ENCODE measurements at regions not wholly inside any gene's neighbourhood (a gene's known extent, or its start where the extent isn't known, plus 50 kb on each side); places are given as distances from the start of the nearest gene placed in this dataset.

DNA sequence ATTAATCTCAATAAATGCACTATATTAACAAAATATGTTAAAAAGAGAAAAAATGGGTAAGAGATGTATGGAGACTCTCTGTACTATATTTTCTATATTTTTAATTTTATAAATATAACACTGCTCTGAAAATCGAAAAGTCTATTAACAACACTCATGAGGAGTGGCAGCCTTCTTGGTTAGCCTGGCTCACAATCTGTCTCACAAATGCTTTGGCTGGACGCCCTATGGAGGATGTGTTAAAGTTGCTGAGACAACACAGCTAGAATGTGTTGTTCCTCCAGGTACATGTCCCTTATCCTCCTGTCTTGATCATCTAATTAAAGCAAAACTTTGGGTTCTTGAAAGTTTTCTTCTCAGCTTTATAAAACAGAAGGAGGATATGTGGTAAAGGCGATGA lies 396.6 kb upstream of the PCDH20 start:
- DNase-seq: no peak
- TF ChIP-seq GATA1 (IDR thresholded peaks at IDR 0.05; ENCODE audit: low read depth, low read length) (no peak), POLR2A (IDR thresholded peaks at IDR 0.05; ENCODE audit: low read length) (no peak)

DNA sequence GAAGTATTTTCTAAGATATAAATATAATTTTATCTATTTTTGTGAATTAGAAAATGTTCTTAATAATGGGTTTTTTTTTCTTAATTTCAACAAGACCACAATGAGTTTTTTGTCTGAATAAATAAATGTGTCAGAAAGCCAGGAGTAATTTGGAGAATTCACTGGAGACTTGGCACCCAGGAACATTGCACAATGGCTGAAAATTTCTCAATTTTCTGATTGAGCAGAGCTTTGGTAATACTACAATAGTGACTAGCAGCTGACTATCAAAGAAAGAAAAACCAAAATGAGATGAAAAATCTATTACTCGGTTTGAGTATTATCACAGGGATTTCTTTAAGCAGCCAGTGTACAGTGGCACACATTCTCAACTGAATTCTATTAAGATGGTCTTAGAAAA lies 394.4 kb upstream of the PCDH20 start:
- no peak for TF ChIP-seq GATA1 (IDR thresholded peaks at IDR 0.05; ENCODE audit: low read depth, low read length)
- no peak for TF ChIP-seq POLR2A (IDR thresholded peaks at IDR 0.05; ENCODE audit: low read length)
- DNase-seq: no peak

DNA sequence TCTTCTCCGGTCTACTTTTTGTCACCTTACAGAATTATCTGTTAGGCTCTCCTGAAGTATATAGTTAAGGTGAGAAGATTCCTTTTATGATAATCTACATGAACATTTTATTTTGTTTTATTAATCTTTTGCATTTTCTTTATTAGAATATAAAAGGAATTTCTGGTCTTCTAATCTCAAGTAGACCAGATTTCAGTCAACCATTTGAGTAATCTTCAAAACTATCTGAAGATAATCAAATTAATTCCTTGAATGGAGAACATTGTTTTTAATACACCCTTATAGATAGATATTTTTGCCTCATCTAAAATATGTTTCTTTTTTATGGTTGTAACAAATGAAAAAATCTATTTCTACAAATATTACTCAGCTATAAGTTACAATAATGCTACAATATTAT lies 381.7 kb upstream of the PCDH20 start:
- TF ChIP-seq GATA1 (IDR thresholded peaks at IDR 0.05; ENCODE audit: low read depth, low read length) (no peak), POLR2A (IDR thresholded peaks at IDR 0.05; ENCODE audit: low read length) (no peak)
- no peak for DNase-seq

DNA sequence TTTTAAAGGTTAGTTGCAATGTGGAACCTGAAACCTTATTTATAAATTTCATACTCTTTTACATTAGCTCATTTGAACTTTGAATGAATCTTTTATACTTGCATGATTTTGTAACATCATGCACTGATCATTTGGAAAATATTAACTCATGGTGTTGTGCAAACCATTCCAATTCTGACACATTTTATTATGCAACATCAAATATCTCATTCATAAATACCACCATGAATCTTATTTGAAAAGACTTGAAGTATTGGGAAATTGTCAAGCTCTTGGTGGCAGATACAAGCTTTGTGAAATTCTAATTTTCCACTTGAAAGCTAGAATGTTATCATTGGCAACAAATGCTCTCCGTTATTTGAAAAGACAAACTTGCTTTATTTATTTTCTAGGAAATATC lies 379.9 kb upstream of the PCDH20 start:
- DNase-seq: no peak

DNA sequence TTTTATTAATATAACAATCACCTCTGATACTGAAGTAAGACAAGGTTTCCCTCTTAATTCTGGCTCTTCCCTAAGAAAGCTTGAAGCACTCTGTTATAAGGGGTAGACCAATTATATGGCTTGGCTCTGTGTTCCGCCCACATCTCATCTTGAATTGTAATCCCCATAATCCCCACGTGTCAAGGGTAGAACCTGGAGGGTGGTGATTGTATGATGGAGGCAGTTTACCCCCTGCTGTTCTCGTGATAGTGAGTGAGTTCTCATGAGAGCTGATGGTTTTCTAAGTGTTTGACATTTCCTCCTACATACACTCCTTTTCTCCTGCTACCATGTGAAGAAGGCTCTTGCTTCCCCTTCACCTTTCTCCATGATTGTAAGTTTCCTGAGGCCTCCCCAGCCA lies 363.8 kb upstream of the PCDH20 start:
- TF ChIP-seq GATA1 (IDR thresholded peaks at IDR 0.05; ENCODE audit: low read depth, low read length) (no peak), POLR2A (IDR thresholded peaks at IDR 0.05; ENCODE audit: low read length) (no peak)
- no peak for DNase-seq

More for the DNA sequence above, 379.9 kb upstream of the PCDH20 start:
- TF ChIP-seq GATA1 (IDR thresholded peaks at IDR 0.05; ENCODE audit: low read depth, low read length): no peak
- no peak for TF ChIP-seq POLR2A (IDR thresholded peaks at IDR 0.05; ENCODE audit: low read length)

DNA sequence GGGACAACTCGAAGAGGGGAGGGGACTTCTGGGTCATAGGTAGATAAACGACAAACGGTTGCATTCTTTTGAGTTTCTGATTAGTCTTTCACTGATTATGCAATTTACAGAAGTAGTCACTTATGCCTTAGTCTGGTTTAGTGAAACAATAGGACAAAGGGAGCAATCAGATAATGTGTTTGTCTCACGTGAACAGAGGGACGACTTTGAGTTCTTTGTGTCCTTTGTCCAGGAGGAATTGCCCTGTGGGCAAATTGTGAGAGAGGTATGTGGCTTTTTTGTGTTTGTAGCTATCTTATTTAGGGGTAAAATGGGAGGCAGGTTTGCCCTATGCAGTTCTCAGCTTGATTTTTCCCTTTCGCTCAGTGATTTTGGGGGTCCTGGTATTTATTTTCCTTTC lies 362.9 kb upstream of the PCDH20 start:
- no peak for DNase-seq
- TF ChIP-seq POLR2A (IDR thresholded peaks at IDR 0.05; ENCODE audit: low read length) (no peak), GATA1 (IDR thresholded peaks at IDR 0.05; ENCODE audit: low read depth, low read length) (no peak)

DNA sequence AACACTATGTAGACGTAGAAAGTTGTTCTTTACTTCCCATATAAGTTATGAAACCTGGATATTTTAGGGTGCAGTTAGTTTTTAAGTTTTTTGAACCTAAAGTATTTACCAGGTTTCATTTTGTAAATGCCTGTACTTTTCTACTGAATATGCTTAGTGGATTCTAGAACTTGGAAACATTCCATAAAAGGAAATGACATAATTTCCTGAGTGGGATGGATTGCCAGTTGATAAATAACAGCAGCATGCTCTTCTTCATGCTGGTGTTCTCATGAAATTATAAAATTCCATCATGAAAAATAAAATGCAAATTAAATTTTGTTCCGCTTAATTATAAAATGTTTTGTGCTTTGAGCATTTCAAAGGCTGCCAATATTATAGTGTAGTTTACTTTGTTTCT lies 362.2 kb upstream of the PCDH20 start:
- no peak for TF ChIP-seq POLR2A (IDR thresholded peaks at IDR 0.05; ENCODE audit: low read length)
- no peak for TF ChIP-seq GATA1 (IDR thresholded peaks at IDR 0.05; ENCODE audit: low read depth, low read length)
- no peak for DNase-seq

DNA sequence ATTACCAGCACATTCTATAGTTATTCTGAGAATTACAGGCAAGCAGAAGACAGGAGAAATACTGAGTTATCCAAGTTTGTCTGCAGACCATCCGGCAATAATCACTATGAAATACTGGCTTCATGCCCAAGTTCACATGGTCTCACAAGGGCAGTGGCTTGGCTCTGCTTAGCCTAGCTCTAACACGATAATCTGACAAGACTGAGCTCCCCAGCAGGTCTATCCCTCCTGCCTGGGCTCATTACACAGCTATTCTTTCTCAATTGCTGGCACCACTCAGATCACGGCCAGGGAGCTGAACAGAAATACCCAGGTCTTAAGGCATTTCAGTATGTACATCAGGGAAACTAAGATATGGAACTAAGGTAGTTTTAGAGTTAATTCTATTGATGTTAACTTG lies 361.6 kb upstream of the PCDH20 start:
- TF ChIP-seq GATA1 (IDR thresholded peaks at IDR 0.05; ENCODE audit: low read depth, low read length) (no peak), POLR2A (IDR thresholded peaks at IDR 0.05; ENCODE audit: low read length) (no peak)

DNA sequence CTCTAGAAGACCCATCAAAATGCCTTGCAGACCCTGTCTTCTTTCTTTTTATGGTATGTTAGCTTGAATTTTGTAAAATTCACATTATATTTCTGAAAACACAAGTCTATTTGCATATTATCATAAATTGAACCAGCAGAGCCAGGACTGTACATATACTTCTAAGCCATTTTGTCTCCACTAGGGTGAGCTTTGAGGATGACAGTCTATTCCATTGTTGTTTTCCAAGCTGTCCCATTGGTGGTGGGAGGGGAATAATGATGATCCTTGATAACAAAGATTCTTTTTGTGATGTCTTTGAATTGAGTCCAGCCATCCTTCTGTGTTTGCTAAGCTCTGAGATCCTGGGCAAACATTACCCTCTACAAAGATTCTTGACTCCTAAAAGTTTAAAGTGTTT lies 359.3 kb upstream of the PCDH20 start:
- no peak for TF ChIP-seq GATA1 (IDR thresholded peaks at IDR 0.05; ENCODE audit: low read depth, low read length)
- no peak for DNase-seq

More for the DNA sequence above, 361.6 kb upstream of the PCDH20 start:
- no peak for DNase-seq

DNA sequence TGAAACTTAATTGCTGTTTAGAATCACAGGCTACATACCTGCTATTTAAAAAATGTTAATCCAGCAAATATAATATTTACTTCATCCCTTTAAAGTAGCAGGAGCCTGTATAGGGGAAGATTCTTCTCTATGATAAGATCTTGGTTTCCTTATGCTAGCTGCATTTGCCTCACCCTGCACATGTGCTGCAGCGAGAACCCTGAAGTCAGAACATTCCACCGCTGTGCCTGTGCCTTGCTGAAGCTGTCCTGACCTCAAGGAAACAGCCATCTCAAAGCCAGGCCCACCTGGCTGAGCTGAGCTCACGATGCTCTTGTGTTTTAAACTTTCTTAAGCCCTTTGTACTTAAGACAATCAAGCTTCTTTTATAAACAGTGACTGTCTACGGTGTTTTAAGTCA lies 355.0 kb upstream of the PCDH20 start:
- TF ChIP-seq GATA1 (IDR thresholded peaks at IDR 0.05; ENCODE audit: low read depth, low read length) (no peak), POLR2A (IDR thresholded peaks at IDR 0.05; ENCODE audit: low read length) (no peak)
- no peak for DNase-seq

DNA sequence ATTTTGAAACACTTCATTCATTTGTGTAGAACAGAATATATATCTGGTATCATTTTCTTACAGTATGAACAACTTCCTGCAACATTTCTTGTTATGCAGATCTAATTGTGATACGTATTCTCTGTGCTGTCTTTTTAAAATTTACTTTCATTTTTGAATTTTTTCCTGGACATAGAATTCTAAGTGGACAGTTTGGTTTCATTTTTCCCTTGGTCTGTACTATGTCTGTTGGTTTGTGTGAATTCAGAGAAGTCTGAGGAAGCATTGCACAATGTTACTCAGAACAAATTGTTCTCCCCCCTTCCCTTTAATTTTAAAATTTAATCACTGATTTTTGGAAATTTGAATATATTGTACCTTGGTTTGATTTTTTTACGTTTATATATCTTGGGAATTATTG lies 352.5 kb upstream of the PCDH20 start:
- no peak for TF ChIP-seq GATA1 (IDR thresholded peaks at IDR 0.05; ENCODE audit: low read depth, low read length)
- TF ChIP-seq POLR2A (IDR thresholded peaks at IDR 0.05; ENCODE audit: low read length): no peak
- no peak for DNase-seq

DNA sequence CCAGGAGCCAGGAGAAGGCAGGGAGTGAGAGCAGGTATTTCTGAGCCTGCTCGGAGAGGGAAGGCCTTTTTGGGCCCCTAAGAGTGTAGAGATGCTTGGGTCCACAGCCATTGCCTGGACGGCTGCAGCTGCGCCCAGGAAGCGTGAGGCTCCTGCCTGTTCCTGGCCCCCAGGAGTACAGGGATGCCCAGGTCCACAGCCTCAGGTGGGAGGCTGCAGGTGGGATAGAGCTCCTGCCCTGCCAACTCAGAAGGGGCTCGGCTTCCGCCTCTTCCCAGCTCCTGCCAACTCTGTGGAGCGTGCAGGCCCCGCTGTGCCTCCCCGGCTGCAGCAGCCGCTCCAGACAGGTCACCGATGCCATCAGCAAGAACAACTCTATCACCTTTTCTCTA lies 351.0 kb upstream of the PCDH20 start:
- TF ChIP-seq POLR2A (IDR thresholded peaks at IDR 0.05; ENCODE audit: low read length) (no peak), GATA1 (IDR thresholded peaks at IDR 0.05; ENCODE audit: low read depth, low read length) (no peak)
- DNase-seq: no peak

DNA sequence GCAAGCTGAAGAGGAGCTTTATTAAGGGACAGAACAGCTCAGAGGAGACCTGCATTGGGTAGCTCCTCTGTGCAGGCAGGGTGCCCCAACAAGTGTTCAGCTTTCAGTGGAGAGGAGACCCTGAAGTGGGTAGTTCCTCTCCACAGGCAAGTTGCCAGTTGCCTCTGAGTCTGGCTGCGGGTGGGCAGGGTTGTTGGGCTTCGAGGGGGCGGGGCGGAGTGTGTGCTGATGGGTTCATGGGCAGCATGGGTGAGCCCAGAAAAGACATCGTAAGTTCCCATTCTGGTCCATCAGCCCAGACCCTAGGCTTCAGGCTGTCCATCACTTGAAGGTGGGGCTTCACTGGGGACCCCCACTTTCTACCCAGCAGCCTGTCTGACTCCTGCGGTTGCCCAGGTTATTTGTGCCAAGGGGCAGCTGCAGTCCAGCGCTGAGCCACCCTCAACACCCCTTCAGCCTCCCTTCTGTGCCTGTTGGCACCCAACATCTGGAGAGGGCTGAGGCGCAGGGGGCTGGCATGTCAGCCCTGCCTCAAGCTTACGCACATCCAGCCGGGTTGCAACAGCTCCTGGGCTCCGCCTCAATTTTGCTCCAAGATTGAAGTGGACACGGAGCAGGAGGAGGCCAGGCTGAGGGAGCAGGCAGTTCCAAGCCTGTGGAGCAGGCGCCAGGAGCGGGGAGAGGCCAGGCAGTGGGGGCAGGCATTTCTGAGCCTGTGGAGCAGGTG lies 350.5 kb upstream of the PCDH20 start:
- no peak for TF ChIP-seq POLR2A (IDR thresholded peaks at IDR 0.05; ENCODE audit: low read length)
- no peak for DNase-seq

DNA sequence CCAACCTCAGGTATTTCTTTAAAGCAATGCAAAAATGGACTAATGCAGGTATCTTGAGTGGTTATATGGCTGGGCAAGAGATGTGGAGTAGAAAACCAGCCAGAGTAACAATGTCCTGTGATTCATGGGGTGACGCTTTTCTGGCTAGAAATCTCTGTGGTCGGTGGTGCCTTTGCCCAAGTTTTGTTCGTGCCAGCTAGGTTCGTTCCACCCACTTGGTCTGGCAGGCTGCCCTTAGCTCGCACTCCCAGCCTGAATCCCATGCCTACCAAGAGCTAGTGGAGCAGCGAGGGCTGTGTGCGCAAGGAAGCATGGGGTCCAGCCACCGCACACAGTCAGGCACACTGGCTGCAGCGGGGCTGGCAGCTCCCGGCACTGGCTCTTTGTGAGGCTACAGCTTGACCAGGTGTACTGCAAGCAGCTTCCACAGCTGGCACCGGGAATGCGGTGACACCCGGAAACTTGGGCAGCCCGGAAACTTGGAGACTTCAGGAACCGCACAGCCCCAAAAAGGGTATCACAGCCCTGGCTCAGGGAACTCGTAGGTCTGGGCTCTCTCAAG lies 349.6 kb upstream of the PCDH20 start:
- DNase-seq: no peak

DNA sequence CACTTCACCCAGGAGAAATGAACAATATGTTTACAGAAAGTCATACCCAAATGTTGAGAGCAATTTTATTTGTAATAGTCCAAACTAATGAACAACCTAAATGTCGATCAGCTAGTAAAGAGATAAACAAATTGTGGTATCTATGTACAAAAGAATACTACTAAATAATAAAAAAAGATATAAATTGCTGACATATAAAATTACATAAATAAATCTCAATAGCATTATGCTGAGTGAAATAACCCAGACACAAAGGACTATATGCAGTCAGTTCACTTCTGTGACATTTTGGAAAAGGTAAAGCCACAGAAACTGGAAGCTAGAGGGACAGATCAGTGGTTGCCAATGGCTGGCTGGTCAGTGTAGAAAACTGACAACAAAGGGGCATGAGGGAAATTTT lies 346.0 kb upstream of the PCDH20 start:
- TF ChIP-seq POLR2A (IDR thresholded peaks at IDR 0.05; ENCODE audit: low read length) (no peak), GATA1 (IDR thresholded peaks at IDR 0.05; ENCODE audit: low read depth, low read length) (no peak)

More for the DNA sequence above, 349.6 kb upstream of the PCDH20 start:
- no peak for TF ChIP-seq POLR2A (IDR thresholded peaks at IDR 0.05; ENCODE audit: low read length)
- no peak for TF ChIP-seq GATA1 (IDR thresholded peaks at IDR 0.05; ENCODE audit: low read depth, low read length)

More for the DNA sequence above, 346.0 kb upstream of the PCDH20 start:
- no peak for DNase-seq
